Fibroblast of the conjunctiva (primary cell): ENCODE measurements at regions not wholly inside any gene's neighbourhood (a gene's known extent, or its start where the extent isn't known, plus 50 kb on each side); places are given as distances from the start of the nearest gene placed in this dataset.

Source experiments
- DNase-seq: peaks from one replicate; pipeline ENCODE4 v3.0.0-alpha.2; 2010; ENCODE audit warnings: low read depth

- no peak for DNase-seq
Observed at GRCh38 chr20:1790386-1790785, 104.8 kb upstream of the SIRPA start.

GRCh38 chr20:1788044-1788443, 107.2 kb upstream of the SIRPA start:
- DNase-seq, result no peak

- no peak for DNase-seq
Observed at GRCh38 chr20:1786486-1786885, 108.7 kb upstream of the SIRPA start.

GRCh38 chr20:1784586-1784985, 110.6 kb upstream of the SIRPA start:
- no peak for DNase-seq

GRCh38 chr20:1783245-1783644, 112.0 kb upstream of the SIRPA start:
- no peak for DNase-seq

GRCh38 chr20:1782181-1782580, 113.0 kb upstream of the SIRPA start:
- DNase-seq, result no peak

- no peak for DNase-seq
Observed at GRCh38 chr20:1779567-1779966, 115.6 kb upstream of the SIRPA start.

GRCh38 chr20:1778338-1778737, 116.9 kb upstream of the SIRPA start:
- no peak for DNase-seq

- DNase-seq, result no peak
Observed at GRCh38 chr20:1777476-1777820, 117.8 kb upstream of the SIRPA start.

GRCh38 chr20:1776681-1777475, 118.3 kb upstream of the SIRPA start:
- DNase-seq, result peak; percentile 72

GRCh38 chr20:1775117-1775516, 117.5 kb upstream of the SIRPG start:
- no peak for DNase-seq

- no peak for DNase-seq
Observed at GRCh38 chr20:1774479-1774878, 116.9 kb upstream of the SIRPG start.

GRCh38 chr20:1773816-1774215, 116.2 kb upstream of the SIRPG start:
- no peak for DNase-seq

GRCh38 chr20:1769491-1769890, 111.9 kb upstream of the SIRPG start:
- DNase-seq, result no peak

- no peak for DNase-seq
Observed at GRCh38 chr20:1766731-1767130, 109.2 kb upstream of the SIRPG start.

- peak; percentile 84 for DNase-seq
Observed at GRCh38 chr20:1764136-1765033, 106.8 kb upstream of the SIRPG start.

- no peak for DNase-seq
Observed at GRCh38 chr20:1761598-1761997, 104.0 kb upstream of the SIRPG start.

GRCh38 chr20:1761116-1761515, 103.5 kb upstream of the SIRPG start:
- DNase-seq, result no peak

- DNase-seq, result no peak
Observed at GRCh38 chr20:1758765-1759164, 101.2 kb upstream of the SIRPG start.

- no peak for DNase-seq
Observed at GRCh38 chr20:1757606-1758512, 100.3 kb upstream of the SIRPG start.

- DNase-seq, result no peak
Observed at GRCh38 chr20:1757072-1757471, 99.5 kb upstream of the SIRPG start.

- no peak for DNase-seq
Observed at GRCh38 chr20:1754749-1755148, 97.2 kb upstream of the SIRPG start.
